GM12872 (cell line): ENCODE measurements at regions not wholly inside any gene's neighbourhood (a gene's known extent, or its start where the extent isn't known, plus 50 kb on each side); places are given as distances from the start of the nearest gene placed in this dataset.

ENCODE experiments used
- TF ChIP-seq, protein P1 (sequence below): IDR thresholded peaks from 3 replicates; pipeline ENCODE4 v1.5.1; 2011; ENCODE audit warnings: low read depth, mild to moderate bottlenecking, low read length, moderate library complexity; ENCODE audit not compliant: insufficient read depth

DNA sequence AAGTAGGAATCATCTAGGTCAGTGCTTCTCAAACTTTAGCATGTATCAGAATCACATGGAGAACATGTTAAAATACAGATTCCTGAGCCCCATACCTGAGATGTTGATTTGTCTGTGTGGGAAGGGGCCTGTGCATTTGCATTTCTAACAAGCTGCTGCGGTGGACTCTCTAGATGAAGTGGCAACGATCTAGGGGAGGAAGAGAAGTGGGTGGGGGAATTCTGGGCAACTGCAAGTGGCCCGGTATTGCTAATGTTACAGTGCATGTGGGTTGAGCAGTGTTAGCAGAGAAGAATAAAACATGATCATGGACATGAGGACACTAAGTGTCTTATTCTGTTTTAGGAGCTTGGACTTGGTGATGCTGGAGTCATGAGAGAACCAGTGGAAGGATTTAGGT is 329.0 kb downstream of the OLFM4 start:
- TF ChIP-seq, protein P1, sequence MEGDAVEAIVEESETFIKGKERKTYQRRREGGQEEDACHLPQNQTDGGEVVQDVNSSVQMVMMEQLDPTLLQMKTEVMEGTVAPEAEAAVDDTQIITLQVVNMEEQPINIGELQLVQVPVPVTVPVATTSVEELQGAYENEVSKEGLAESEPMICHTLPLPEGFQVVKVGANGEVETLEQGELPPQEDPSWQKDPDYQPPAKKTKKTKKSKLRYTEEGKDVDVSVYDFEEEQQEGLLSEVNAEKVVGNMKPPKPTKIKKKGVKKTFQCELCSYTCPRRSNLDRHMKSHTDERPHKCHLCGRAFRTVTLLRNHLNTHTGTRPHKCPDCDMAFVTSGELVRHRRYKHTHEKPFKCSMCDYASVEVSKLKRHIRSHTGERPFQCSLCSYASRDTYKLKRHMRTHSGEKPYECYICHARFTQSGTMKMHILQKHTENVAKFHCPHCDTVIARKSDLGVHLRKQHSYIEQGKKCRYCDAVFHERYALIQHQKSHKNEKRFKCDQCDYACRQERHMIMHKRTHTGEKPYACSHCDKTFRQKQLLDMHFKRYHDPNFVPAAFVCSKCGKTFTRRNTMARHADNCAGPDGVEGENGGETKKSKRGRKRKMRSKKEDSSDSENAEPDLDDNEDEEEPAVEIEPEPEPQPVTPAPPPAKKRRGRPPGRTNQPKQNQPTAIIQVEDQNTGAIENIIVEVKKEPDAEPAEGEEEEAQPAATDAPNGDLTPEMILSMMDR: no peak

DNA sequence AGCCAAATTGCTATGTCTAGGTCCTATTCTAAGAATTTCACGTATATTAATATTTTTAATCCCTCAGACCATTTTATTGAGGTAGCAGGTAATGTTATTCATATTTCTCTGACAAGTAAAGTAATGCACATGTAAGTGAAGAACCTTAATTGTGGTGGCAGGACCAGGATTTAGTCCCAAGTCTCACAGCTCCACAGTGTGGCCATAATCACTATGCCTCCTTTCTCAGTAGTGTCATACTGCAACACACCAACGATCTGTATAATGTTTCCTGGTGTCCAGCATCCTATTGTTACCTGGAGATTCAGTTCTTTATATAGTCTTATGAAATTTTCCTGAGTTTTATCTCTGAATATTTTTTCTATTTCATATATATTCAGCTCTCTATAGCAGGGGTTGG is 340.3 kb downstream of the OLFM4 start:
- TF ChIP-seq, protein P1: no peak

DNA sequence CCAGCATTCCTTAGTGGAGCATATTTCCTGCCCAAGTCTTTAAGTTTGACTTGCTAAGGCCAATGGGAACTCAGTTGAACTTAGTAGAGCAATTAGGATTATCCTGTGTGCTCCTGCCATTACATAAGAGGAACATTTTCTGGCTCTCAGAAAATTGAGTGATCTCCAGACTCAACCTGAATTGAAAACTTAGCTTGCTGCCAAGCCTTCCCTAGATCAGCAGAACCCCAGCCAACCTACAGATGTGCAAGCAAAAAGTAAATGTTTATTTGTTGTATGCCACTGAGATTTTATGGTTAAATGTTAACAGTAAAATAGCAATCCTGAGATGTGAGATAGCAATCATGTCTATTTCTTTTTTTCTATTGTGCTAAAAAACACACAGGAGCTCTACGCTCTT is 350.9 kb downstream of the OLFM4 start:
- TF ChIP-seq, protein P1: no peak

DNA sequence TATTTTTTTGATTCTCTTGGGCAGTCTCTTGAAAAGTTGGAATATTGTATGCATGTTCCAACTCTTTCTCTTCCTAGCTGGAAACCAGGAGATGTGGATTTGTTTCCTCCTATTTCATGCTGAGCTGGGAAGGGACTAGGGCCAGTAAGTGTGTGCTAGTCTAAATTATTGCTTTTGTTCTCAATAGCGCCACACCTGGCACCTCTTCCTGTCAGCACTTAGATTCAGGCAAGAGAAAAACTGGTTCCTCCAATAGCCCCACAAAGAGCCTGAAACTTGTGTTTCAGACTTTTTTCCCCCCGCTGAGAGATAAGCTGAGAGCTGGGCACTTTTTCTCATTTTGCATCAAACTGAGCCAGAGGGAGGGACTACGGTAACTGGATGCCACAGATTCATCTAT is 353.4 kb downstream of the OLFM4 start:
- TF ChIP-seq, protein P1: no peak

DNA sequence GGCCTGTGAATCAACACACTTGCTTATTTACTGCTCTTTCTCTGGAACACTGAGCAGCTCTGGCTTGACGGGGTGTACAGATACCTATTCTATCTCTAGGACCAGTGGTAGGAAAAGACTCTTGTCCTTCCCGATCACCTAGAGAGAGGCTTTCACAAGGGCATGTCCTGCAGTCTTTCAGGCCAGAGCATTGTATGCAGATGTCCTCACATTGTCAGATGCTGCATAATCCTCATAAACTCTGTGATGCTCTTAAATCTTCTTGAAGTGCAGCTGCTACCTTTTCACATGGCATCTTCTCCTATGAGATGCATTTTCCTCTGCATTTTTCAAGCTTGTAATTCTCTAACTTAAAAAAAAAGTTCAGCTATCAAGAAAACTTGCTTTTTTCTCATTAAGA is 369.4 kb downstream of the OLFM4 start:
- TF ChIP-seq, protein P1: no peak

DNA sequence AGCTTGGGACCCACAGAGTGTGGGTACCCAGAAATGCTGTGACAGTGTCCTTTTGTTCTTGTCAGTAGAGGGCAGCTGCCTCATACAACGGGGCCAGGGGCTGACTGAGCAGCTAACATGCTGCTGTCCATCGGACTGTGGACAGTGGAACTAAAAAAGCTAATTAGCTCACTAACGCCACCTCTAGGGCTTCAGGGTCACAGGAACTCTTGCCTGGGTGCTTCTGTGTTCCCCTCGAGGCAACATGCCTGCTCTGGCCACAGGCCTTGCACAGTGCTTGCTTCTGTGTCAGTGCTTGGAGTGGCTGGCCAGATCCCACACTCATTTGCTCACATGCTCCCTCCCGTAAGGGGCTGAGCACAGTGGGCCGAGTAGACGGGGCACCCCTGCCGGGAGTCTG is 377.0 kb downstream of the OLFM4 start:
- TF ChIP-seq, protein P1: no peak

DNA sequence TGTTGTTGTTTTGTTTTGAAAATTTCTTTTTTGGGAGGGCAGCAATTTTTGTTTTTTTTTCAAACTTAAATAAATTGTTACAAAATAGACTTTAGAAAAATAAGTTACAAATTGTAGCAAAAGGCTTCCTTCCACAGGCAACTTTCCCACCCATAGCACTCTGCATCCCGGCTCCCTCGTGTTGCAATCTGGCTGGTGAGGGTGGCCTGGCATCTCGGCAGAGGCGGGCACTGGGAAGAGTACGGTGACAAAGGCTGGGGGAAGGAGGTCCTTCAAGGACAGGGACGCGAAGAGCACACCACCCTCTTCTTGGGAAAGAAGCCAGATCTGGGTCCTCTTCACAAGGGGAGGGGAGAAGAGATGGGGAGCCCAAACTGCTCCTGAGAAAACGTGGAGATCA is 379.7 kb downstream of the OLFM4 start:
- TF ChIP-seq, protein P1: no peak

DNA sequence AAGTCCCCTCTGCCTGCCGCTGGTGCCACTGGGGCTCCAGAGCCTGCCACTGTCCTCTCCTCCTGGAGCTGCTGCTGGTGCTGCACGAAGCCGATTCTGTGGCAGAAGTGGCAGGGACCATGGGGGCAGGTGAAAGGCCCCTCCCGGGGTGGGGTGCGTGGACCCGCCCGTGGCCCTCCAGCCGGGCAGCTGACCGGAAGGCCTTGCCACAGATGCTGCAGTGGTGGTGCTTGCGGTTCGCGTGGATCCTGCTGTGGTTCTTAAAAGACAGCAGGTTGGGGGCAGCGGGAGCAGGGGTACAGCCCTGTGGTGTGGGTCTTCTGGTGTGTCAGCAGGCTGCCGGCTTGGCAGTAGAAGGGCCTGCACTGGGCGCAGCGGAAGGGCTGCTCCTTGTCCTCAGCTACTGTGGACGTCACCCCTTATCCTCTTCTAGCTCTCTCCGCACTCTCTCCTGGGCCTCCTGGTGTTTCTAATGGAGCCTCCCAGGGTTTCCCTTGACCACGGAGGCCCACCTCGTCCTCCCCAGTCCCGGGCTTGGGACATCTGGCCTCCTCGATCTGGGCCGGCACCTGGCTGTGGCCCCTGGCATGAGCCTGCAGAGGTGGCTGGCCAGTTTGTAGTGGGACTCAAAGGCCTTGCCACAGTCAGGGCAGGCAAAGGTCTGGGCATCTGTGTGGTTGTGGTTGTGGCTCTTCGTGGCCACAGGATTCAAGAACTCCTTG is 380.4 kb downstream of the OLFM4 start:
- TF ChIP-seq, protein P1: no peak
